H1 (cell line): ENCODE measurements at regions not wholly inside any gene's neighbourhood (a gene's known extent, or its start where the extent isn't known, plus 50 kb on each side); places are given as distances from the start of the nearest gene placed in this dataset.

Experiments used
- CTCF ChIA-PET: fragments of 300-600 bp; sonication (Branson Sonifier 250); formaldehyde crosslinking; loops from one replicate; lab custom pipeline; 2021; ENCODE audit not compliant: partially characterized antibody; lab: Charles Lee
- POLR2A ChIA-PET: fragments of 300-600 bp; sonication (Branson Sonifier 250); formaldehyde crosslinking; loops from one replicate; lab custom pipeline; 2021; ENCODE audit warnings: inconsistent platforms; ENCODE audit not compliant: partially characterized antibody; lab: Charles Lee
- DNase-seq, 2 experiments: peaks; one replicate each; pipeline versions ENCODE4 v3.0.0 to v3.0.0-alpha.2; 2010 to 2022; ENCODE audit warnings: low spot score in 2 of 2, low read depth in 1 of 2, mixed read lengths in 1 of 2
- FAIRE-seq: peaks from 2 replicates; lab custom pipeline; 2011; peaks lifted over from hg19 to GRCh38; lab: Jason Lieb, UNC
- H2AFZ ChIP-seq: 2 replicates; pipeline ENCODE4 v1.8.1; 2012; ENCODE audit warnings: low read length, inconsistent platforms
- H2AK5ac ChIP-seq: 2 replicates; pipeline ENCODE4 v1.6.1; 2013; ENCODE audit warnings: low read depth, low read length
- H2BK120ac ChIP-seq: replicated peaks from 2 replicates; pipeline ENCODE3; 2013; ENCODE audit warnings: low read depth, low read length, inconsistent platforms
- H2BK12ac ChIP-seq: 2 replicates; pipeline ENCODE4 v1.6.1; 2013; ENCODE audit warnings: low read depth, low read length
- H2BK15ac ChIP-seq: 2 replicates; pipeline ENCODE4 v1.6.1; 2013; ENCODE audit warnings: low read length
- H2BK20ac ChIP-seq: 2 replicates; pipeline ENCODE4 v1.6.1; 2013; ENCODE audit warnings: low read length
- H2BK5ac ChIP-seq: 2 replicates; pipeline ENCODE4 v1.6.1; 2013; ENCODE audit warnings: low read depth, low read length
- H3K14ac ChIP-seq: 2 replicates; pipeline ENCODE4 v1.6.1; 2013; ENCODE audit warnings: inconsistent platforms; ENCODE audit not compliant: insufficient read length
- H3K18ac ChIP-seq: 2 replicates; pipeline ENCODE4 v1.6.1; 2013; ENCODE audit warnings: low read length; ENCODE audit errors: extremely low read depth
- H3K23ac ChIP-seq: 2 replicates; pipeline ENCODE4 v1.6.1; 2013; ENCODE audit warnings: inconsistent platforms; ENCODE audit not compliant: insufficient read length
- H3K23me2 ChIP-seq: 2 replicates; pipeline ENCODE4 v1.6.1; 2013; ENCODE audit warnings: low read depth, low read length
- H3K27ac ChIP-seq: 2 replicates; pipeline ENCODE4 v1.6.1; 2011; ENCODE audit warnings: low read depth, low read length, inconsistent platforms
- H3K27me3 ChIP-seq, 4 experiments: replicated peaks in 1 of 4; 1 replicate in 1 of 4; 2 replicates in 3 of 4; pipeline versions ENCODE4 v1.6.1 to v1.8.1; 2011 to 2013; ENCODE audit warnings: low read length in 3 of 4, mild to moderate bottlenecking in 3 of 4, inconsistent platforms in 2 of 4, mixed read lengths in 2 of 4, moderate library complexity in 1 of 4; ENCODE audit not compliant: control insufficient read depth in 3 of 4, insufficient read depth in 3 of 4; ENCODE audit errors: extremely low read depth in 1 of 4
- H3K36me3 ChIP-seq, 4 experiments: 2 replicates each; pipeline versions ENCODE4 v1.6.1 to v1.8.1; 2011 to 2013; ENCODE audit warnings: mild to moderate bottlenecking in 4 of 4, low read length in 3 of 4, moderate library complexity in 2 of 4, control low read depth in 1 of 4, inconsistent platforms in 1 of 4; ENCODE audit not compliant: insufficient read depth in 4 of 4, control insufficient read depth in 2 of 4
- H3K4ac ChIP-seq: replicated peaks from 2 replicates; pipeline ENCODE3; 2013; ENCODE audit warnings: low read length, low read depth, mixed read lengths, inconsistent platforms; ENCODE audit not compliant: insufficient read length
- H3K4me1 ChIP-seq, 4 experiments: replicated peaks in 1 of 4; 1 replicate in 1 of 4; 2 replicates in 3 of 4; pipeline versions ENCODE4 v1.6.1 to v1.8.1; 2011 to 2013; ENCODE audit warnings: low read length in 3 of 4, inconsistent platforms in 2 of 4, mixed read lengths in 1 of 4; ENCODE audit not compliant: insufficient read depth in 4 of 4, control insufficient read depth in 3 of 4
- H3K4me2 ChIP-seq, 2 experiments: 2 replicates each; pipeline versions ENCODE4 v1.6.1 to v1.8.1; 2011 to 2013; ENCODE audit warnings: low read depth in 2 of 2, low read length in 2 of 2, control low read depth in 1 of 2, inconsistent platforms in 1 of 2, mild to moderate bottlenecking in 1 of 2; ENCODE audit not compliant: insufficient read depth in 1 of 2
- H3K4me3 ChIP-seq, 4 experiments: fragments of 200-600, 300-600 bp in 1 of 4; sonication (generic), shearing (Covaris generic), sonication (Bioruptor Twin) in 1 of 4; 2 replicates each; pipeline versions ENCODE4 v1.5.1 to v1.8.1; 2011 to 2016; ENCODE audit warnings: low read length in 4 of 4, low read depth in 3 of 4, control low read depth in 2 of 4, inconsistent platforms in 2 of 4, mild to moderate bottlenecking in 2 of 4, mixed read lengths in 1 of 4, moderate library complexity in 1 of 4; ENCODE audit not compliant: insufficient read depth in 2 of 4; ENCODE audit errors: extremely low read depth in 1 of 4
- H3K56ac ChIP-seq: replicated peaks from 2 replicates; pipeline ENCODE3; 2013; ENCODE audit warnings: low read depth, mild to moderate bottlenecking, mixed read lengths, low read length, inconsistent platforms; ENCODE audit not compliant: insufficient read length
- H3K79me1 ChIP-seq: 2 replicates; pipeline ENCODE4 v1.6.1; 2013; ENCODE audit warnings: low read depth, low read length, control low read depth
- H3K79me2 ChIP-seq, 2 experiments: 2 replicates each; pipeline versions ENCODE4 v1.6.1 to v1.8.1; 2012 to 2013; ENCODE audit warnings: low read length in 2 of 2, mild to moderate bottlenecking in 2 of 2, inconsistent platforms in 1 of 2; ENCODE audit not compliant: insufficient read depth in 2 of 2, control insufficient read depth in 1 of 2
- H3K9ac ChIP-seq, 4 experiments: replicated peaks in 1 of 4; 1 replicate in 1 of 4; 2 replicates in 3 of 4; pipeline versions ENCODE4 v1.6.1 to v1.8.1; 2011 to 2013; ENCODE audit warnings: low read depth in 3 of 4, low read length in 3 of 4, control low read depth in 2 of 4, mild to moderate bottlenecking in 2 of 4, moderate library complexity in 2 of 4, inconsistent platforms in 1 of 4; ENCODE audit errors: extremely low read depth in 1 of 4
- H3K9me3 ChIP-seq, 2 experiments: 2 replicates each; pipeline versions ENCODE4 v1.6.1 to v1.8.1; 2012 to 2013; ENCODE audit warnings: mild to moderate bottlenecking in 2 of 2, moderate library complexity in 2 of 2, control low read depth in 1 of 2, inconsistent platforms in 1 of 2, low read depth in 1 of 2, low read length in 1 of 2, mixed read lengths in 1 of 2; ENCODE audit not compliant: insufficient read depth in 2 of 2
- H4K20me1 ChIP-seq, 2 experiments: replicated peaks in 1 of 2; 2 replicates each; pipeline versions ENCODE3 to v1.8.1; 2011 to 2013; ENCODE audit warnings: inconsistent platforms in 2 of 2, low read length in 2 of 2, mild to moderate bottlenecking in 1 of 2; ENCODE audit not compliant: insufficient read depth in 2 of 2, control insufficient read depth in 1 of 2
- H4K5ac ChIP-seq: 2 replicates; pipeline ENCODE4 v1.6.1; 2013; ENCODE audit warnings: low read length, low read depth, mixed read lengths, inconsistent platforms; ENCODE audit not compliant: insufficient read length
- H4K8ac ChIP-seq: 2 replicates; pipeline ENCODE4 v1.8.0; 2013; ENCODE audit warnings: mild to moderate bottlenecking, moderate library complexity, low read length, inconsistent platforms; ENCODE audit not compliant: insufficient read depth; ENCODE audit errors: extremely low read depth
- H4K91ac ChIP-seq: replicated peaks from 2 replicates; pipeline ENCODE3; 2013; ENCODE audit warnings: low read length, mixed read lengths, inconsistent platforms; ENCODE audit not compliant: insufficient read length
- CEBPB ChIP-seq: IDR thresholded peaks from 2 replicates; pipeline ENCODE4 v1.6.1; 2012; ENCODE audit warnings: low read depth, low read length
- CHD1 ChIP-seq: IDR thresholded peaks from 2 replicates; pipeline ENCODE4 v1.6.1; 2012; ENCODE audit warnings: low read depth, low read length, improper control_type of control experiment
- CHD2 ChIP-seq: IDR thresholded peaks from 2 replicates; pipeline ENCODE4 v1.6.1; 2012; ENCODE audit warnings: low read length, improper control_type of control experiment
- GTF2F1 ChIP-seq: IDR thresholded peaks from 2 replicates; pipeline ENCODE4 v1.6.1; 2012; ENCODE audit warnings: low read depth, low read length, improper control_type of control experiment, borderline replicate concordance
- SP4 ChIP-seq: IDR thresholded peaks from 2 replicates; pipeline ENCODE4 v1.6.1; 2012; ENCODE audit warnings: low read length, inconsistent platforms
- TBP ChIP-seq: IDR thresholded peaks from 2 replicates; pipeline ENCODE4 v1.6.1; 2011; ENCODE audit warnings: low read depth, low read length, improper control_type of control experiment

- Histone ChIP-seq H2BK5ac (no peak overlapping the region), H3K4ac (no peak overlapping the region), H3K27ac (no peak overlapping the region), H2BK12ac (no peak overlapping the region), H2AFZ (no peak overlapping the region), H4K91ac (no peak overlapping the region), H3K23me2 (no peaks in the 10 kb centered on the region), H3K9ac (no peak overlapping the region), H2BK15ac (no peak overlapping the region), H4K20me1 (no peaks in the 10 kb centered on the region), H3K14ac (no peak overlapping the region), H2AK5ac (no peak overlapping the region), H2BK20ac (no peak overlapping the region), H4K8ac (no peak overlapping the region), H3K79me1 (no peaks in the 10 kb centered on the region), H3K4me2 (no peak overlapping the region), H3K79me2 (no peaks in the 10 kb centered on the region), H3K23ac (no peak overlapping the region), H3K9me3 (no peaks in the 10 kb centered on the region), H3K56ac (no peak overlapping the region), H3K18ac (no peak overlapping the region), H4K5ac (no peak overlapping the region), H3K27me3 (no peaks in the 10 kb centered on the region), H2BK120ac (no peak overlapping the region), H3K36me3 (no peaks in the 10 kb centered on the region), H3K4me1 (no peaks in the 10 kb centered on the region), H3K4me3 (no peak overlapping the region)
- ChIA-PET POLR2A (no interaction called here), CTCF (no interaction called here)
- FAIRE-seq = no peak
- no peak for DNase-seq
- TF ChIP-seq CEBPB (no peak), CHD2 (no peak), CHD1 (no peak), GTF2F1 (no peak), SP4 (no peak), TBP (no peak)
These were observed 342.9 kb upstream of the PPP2R3A start for GRCh38 chr3:135622656-135623055.
